HG02571 (cell line): ENCODE measurements at regions not wholly inside any gene's neighbourhood (a gene's known extent, or its start where the extent isn't known, plus 50 kb on each side); places are given as distances from the start of the nearest gene placed in this dataset.
"Not testable (repeated sequence)": the region's sequence is repeated elsewhere in the genome, so short reads cannot be mapped to it uniquely, and the experiment has no call there.

Experiments
- ATAC-seq: cut with Tn5 transposase; IDR thresholded peaks from one replicate; pipeline ENCODE4 v1.9.1; 2021; ENCODE audit warnings: mild to moderate bottlenecking, moderate library complexity; ENCODE audit not compliant: unreplicated experiment

DNA sequence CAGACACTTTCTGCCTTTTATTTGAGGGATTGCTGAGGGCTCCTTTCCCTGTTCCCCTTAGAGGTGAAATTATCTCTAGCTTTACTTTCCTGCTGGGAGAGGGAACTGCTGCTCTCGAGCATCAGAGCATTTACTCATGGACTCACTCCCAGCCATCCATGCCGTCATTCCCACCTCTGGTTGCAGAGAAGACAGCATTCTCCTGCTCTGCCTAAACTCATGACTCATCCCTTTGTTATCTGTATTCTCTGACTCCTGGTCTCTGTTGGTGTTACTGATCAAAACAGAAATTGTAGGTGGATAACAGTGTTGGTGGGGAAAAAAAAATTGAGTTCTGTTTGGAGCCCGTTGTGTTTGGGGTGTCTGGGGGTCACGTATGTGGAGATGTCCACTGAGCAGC is 159.3 kb downstream of the TTC8 start:
- ATAC-seq, result no peak

DNA sequence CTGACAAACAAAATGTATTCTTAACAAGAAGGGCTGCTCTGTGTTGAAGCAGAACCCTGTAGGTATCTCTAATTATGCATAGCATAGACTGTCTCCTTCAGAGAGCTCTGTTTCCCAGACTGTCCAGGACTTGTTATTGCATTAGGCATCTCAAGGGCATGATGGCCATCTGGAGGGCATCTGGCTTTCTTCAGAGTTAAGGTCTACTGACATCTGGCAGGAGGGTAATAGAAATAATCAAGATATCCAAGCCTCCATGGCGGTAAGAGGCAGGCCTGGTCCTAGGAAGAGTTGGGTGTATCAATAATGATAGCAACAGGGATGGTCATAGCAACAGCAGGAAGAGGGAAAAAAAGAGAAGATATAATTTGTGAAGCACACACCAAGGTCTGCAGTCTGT is 161.2 kb downstream of the TTC8 start:
- ATAC-seq, result no peak

DNA sequence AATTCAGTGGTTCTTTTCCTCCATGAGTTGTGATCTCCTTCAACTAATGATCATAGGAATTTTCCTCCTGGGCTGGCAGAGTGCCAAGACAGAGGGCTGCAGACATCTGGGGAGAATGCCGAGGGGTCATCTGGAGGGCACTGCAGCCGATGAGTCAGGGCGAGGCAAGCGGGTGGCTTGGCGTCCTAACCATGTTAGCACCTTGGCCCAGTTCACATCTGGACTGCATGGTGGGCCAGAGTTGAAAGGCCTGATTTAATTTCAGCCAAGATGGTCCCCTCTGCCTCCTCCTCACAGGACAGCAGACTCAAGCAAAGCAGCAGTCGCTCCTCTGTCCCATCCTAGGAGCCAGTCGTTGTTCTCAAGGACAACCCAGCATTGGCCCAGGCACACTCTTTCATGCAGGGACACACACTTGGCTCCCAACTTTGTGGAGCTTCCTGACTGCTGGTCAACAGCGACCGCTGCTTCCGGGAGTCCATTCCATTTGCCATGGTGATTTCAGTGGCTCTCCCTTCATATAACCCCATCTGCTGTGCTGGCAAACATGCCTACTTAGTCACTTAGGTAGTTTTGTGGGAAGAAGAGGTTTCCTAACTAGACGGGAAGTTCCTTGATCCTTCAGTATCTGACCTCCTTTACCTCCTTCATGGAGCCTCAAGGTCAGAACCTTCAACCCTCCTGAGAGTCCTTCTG is 161.8 kb downstream of the TTC8 start:
- no peak for ATAC-seq

GRCh38 chr14:88986908-88987307 is 162.5 kb downstream of the TTC8 start:
- ATAC-seq, result not testable (repeated sequence)

GRCh38 chr14:88987516-88987915 is 163.1 kb downstream of the TTC8 start:
- no peak for ATAC-seq

- no peak for ATAC-seq
Measured at GRCh38 chr14:88989911-88990310, 165.5 kb downstream of the TTC8 start.

DNA sequence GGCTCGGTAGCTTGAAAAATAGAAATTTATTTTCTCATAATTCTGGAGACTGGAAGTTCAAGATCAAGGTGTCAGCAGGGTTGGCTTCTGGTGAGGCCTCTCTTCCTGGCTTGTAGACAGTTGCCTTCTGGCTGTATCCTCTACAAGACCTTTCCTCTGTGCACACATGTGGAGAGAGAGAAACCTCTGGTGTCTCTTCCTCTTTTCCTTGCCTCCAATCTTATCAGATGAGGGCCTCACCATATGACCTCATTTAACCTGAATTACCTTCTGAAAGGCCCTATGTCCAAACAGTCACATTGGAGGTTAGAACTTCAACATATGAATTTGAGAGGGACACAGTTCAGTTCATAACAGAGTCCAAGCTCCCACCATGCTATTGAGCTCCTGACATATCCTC is 166.4 kb downstream of the TTC8 start:
- ATAC-seq, result no peak

DNA sequence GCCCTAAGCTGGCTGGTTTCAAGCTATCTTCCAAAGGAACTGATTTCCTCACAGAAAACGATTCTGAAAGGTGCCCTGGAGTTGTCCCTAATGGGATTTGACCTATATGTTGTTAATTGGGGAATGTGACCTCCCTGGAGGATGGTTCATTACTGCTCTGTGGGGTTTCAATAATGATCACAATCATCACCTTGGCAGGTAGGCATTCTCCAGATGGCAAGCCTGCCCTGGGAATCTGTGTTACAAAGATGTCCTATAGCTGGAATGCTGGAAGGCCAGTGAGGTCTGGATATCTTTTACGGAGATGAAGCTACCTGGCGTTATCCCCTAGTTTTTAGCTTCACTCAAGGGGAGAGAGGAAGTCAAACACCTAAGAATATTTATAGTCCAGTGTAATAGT is 167.6 kb downstream of the TTC8 start:
- no peak for ATAC-seq

DNA sequence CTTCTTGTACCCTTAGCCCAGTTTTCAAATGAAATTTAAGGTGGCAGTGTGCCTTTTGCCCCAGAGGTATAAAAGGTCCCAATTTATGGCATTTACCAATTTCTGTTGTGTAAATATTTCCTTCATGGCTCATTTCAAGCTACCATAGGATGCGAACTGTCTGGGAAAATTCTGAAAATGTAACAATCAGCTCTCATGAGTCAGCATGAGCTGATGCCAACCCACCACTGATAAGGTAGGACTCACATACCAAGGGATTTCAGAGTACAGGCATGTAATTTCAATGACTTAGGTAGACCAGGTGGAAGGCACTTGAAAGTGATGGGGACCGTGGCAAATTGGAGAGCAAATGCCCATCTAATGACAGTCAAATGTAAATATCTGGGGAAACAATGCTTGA is 169.5 kb downstream of the TTC8 start:
- no peak for ATAC-seq

DNA sequence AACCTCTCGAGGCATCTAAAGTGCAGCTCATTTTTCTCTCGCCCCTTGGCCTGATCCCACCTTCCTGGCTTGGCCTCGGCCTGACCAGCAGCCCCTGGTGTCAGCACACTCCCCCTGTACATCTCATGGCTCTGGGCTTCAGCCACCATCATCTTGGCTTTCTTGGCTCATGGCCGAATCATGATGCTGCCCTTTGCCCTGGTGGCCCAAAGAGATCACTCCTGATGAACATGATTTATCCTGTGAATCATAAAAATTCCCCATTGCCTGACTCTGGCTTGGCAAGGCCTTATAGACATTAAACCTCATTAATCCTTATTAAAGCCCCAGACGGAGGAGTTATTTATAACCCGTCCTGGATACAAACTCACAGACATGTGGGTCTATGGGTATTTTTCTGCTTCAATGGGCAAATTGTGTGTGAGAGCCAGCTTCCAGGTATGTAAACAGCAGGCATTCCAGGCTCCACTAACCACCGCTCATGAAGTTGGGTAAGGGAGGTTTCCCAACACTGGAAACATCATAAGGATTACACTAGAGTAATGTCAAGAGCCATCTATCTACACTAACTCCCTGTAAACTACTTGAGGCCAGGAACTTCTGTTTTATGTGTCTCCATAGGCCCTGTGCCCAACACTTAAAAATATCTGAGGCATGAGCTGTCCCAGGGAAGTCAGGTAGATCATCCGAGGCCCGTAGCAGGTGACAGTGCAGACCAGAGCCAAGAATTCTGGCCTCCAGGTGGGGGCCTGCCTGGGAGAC is 171.2 kb downstream of the TTC8 start:
- no peak for ATAC-seq

DNA sequence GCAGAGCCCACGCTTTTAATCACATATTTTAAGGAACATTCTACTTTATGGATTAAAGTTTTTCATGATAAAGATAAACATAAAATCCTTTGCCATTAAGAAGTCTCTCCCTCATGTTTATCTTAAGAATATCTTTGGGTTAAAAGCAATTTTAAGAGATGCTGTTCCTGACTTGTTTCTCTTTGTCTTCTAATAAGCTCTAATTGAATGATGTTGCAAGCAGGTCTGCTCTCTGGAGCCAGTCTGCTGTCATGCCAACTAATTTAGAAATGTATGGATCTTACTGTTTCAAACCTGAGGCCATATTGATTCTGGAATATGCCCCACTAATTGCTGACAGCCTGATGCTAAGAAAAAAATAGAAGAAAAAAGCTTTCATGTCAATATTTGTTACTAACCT is 173.6 kb downstream of the TTC8 start:
- no peak for ATAC-seq

DNA sequence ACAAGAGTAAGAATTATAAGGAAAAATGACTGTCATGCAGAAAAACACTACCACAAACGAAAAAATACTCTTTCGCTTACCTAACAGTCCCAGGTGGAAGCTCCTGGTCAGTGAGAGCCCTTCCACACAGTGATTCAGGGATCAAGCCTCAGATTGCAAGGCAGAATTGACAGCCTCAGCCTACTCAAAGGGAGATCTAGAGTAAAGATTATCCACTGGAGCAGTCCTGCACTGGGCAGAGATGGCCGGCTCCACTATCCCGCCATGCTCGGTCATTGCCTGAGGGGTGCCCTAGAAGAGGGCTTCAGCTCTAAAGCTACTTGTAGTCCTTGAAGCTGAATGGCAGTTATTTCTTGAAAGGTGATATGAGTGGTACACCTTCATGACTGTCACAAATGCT is 174.7 kb downstream of the TTC8 start:
- ATAC-seq, result no peak

DNA sequence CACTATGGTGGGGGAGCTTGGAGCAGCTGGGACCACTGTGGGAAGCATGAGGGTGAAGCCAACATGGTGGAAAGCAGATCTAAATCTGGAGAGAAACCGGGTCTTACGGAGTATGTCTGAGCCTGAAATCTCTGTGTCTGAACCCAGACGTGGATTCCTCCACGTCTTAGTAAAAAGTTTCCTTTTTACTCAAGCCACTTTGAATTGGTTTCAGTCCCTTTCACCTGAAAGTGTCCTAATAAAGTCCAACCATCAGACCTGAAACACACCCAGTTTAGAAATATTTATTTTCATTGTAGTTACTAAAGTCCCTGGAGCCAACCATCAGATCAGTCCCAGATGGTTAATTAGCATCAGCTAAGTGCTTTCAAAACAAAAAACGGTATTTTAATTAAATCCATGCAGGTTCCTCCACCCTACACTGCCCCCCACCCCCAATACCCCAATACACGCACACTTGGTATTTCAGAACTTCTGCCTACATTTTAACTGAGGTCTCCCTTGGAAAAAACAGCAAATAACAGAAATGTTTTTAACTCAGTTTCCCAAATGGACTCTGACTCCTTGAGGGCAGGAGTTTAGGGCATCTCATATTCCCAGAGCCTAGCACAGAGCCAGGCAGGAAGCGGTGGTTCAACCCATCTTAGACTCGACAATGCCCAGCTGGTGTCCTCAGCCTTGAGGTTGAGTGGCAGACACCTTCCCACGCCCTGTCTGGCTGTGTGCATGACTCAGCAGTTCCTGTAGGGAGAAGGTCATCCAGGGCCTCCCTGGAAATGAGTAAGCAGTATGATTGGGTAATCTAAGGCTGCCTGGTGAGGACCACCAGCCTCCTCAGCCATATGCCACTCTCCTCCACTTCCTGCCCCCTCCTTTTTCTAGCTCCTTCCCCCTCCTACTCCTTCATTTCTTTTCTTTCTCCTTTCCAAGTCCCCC is 175.8 kb downstream of the TTC8 start:
- ATAC-seq, result no peak

- ATAC-seq, result no peak
Measured at GRCh38 chr14:89004166-89004565, 179.7 kb downstream of the TTC8 start.

- ATAC-seq, result no peak
Measured at GRCh38 chr14:89007906-89008305, 183.5 kb downstream of the TTC8 start.

GRCh38 chr14:89011355-89012281 is 187.2 kb downstream of the TTC8 start:
- no peak for ATAC-seq

DNA sequence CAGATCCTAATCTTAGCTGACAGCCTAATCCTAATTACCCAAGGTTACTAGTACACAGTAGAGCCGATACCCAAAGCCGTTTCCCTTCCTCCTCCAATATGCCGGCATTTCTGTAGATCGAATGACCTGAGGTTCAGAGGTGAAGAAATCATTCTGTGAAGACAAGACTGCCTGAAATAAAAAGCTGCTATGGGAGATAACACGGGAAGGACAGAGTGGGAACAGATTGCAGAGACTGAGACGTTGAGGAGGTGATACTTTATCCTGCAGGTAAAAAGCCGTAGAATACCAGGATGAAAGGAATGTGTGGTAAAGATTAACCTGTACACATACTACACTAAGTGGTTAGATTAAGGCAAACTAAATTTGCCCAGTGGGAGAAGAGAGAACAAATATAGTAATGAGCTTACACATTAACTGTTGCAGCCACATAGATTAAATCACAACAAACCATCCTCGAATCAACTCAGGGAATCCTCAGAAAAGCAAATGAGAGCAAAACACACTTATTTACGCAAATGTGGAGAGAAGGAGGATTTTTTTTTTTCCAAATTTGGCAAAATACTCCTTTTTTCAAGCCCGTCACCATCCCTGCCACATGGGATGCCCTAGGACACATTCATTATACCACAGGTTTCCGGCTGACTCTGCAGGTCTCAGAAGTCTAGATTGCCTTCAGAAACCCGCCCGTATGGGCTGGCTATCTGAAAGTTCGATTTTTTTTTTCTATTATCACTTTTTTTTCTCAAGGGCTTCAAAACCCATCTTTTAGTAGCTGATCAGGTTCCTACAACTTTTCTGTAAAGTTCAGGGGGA is 188.0 kb downstream of the TTC8 start:
- ATAC-seq, result no peak

DNA sequence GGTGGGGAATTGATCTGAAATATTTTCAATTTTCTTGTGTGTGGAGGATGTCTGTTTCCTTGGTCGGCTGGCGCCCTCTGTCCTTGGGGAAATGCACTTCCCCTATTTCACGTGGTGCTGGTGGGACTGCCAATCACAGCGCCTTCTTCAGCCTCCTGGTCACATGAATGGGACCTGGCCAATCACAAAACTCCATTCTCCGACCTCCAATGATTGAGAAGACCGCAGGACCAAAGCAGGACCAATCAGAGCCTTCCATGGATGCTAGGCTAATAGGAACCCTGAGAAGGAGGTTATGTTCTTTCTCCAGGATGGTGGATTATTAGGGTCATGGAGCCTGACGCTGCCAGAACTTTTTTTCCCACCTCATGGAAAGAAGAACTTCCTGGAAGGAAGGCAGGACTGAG is 188.7 kb downstream of the TTC8 start:
- ATAC-seq, result no peak

DNA sequence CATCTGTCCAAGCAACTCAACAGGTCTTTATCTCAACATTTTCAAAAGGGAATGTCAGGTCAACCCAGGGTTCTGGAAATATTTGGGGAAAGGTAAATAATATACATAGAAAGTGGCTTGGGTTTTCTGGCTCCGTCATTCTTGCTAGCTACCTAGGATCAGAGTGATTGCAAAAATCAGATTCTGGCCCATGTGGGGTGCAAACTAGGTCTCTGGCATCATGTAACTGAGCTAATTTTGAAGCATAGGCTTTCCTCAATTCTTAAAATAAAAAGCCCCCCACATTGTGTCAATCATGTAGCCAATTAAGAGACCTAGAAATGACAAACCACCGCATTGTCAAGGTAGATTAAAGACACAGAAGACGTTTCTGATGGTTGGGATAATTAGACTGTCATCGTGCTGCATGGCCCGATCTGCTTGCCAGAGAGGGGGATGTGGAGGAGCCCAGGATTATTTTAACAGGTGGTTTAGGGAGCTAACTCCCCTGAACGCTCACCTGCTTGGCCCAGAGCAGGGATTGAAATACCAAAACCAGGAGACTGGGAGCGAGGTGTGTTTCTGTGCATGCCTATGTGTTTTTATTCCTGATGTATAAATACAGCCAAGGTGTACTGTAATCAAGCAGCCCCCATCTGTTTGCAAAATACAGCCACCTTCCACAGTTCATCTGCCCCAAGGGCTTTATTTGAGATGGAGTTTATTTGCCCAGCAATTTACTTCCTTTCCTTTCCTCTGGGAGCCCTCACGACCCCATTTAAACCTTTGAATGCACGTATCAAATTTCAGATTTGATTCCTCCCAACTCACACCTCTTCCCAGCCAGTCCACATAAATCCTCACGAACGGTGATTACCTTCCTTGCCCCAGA is 189.5 kb downstream of the TTC8 start:
- no peak for ATAC-seq
